DMS79 (cell line): ENCODE measurements at regions not wholly inside any gene's neighbourhood (a gene's known extent, or its start where the extent isn't known, plus 50 kb on each side); places are given as distances from the start of the nearest gene placed in this dataset.

Source experiments
- DNase-seq: peaks from one replicate; lab custom pipeline; 2025; lab: John Stamatoyannopoulos, UW

DNA sequence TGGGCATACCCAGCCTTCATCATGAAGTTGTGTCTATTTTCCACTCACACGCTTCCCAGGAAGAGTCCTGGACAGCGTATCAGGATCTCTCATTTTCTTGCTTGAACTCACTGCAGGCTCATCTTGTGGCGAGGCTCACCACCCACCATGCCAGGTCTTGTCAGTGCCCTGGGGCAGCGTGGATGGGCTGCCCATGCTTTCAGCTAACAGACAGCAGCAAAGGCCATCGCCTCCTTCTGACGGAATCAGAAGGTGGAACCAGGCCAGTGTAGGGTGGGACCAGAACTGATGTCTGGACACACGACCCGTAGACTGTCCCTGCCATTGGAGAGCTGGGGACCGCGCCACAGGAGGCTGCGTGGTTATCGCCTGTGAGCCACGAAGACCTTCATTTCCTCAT is 169.4 kb downstream of the FOXL1 start:
- no peak for DNase-seq

- no peak for DNase-seq
These were observed 170.3 kb downstream of the FOXL1 start for GRCh38 chr16:86748652-86749051.

GRCh38 chr16:86751076-86752030 is 173.0 kb downstream of the FOXL1 start:
- DNase-seq, result no peak

DNA sequence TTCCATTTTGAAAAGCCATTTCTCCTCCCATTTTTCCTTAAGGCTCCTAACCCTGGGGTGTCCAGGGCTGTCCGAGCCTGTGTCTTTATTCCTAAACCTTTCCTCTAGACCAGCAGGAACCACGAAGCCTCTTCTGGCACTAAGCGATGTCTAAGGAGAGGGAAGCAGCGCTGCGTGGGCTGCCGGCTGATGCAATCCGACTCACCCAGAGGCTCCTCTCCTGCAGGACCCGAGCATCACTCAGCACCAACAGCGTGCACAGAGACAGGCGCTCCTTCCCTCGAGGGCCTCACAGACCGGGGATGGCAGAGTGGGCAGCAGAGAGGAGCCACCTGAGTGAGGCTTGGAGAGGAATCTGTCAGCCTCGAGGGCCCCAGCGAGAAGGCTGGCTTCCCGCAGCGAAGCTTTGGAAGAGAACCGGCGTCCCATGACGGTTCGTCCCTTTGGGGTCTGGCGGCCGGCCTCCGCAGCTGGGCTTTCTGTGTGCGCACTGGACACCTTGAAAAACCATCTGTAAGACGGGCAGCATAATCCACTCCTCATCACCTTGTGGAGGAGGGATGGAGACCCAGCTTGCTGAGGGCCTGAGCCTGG is 174.3 kb downstream of the FOXL1 start:
- DNase-seq, result no peak

GRCh38 chr16:86753399-86753798 is 175.1 kb downstream of the FOXL1 start:
- DNase-seq, result no peak

- DNase-seq, result no peak
These were observed 177.2 kb downstream of the FOXL1 start for GRCh38 chr16:86755571-86756006.

DNA sequence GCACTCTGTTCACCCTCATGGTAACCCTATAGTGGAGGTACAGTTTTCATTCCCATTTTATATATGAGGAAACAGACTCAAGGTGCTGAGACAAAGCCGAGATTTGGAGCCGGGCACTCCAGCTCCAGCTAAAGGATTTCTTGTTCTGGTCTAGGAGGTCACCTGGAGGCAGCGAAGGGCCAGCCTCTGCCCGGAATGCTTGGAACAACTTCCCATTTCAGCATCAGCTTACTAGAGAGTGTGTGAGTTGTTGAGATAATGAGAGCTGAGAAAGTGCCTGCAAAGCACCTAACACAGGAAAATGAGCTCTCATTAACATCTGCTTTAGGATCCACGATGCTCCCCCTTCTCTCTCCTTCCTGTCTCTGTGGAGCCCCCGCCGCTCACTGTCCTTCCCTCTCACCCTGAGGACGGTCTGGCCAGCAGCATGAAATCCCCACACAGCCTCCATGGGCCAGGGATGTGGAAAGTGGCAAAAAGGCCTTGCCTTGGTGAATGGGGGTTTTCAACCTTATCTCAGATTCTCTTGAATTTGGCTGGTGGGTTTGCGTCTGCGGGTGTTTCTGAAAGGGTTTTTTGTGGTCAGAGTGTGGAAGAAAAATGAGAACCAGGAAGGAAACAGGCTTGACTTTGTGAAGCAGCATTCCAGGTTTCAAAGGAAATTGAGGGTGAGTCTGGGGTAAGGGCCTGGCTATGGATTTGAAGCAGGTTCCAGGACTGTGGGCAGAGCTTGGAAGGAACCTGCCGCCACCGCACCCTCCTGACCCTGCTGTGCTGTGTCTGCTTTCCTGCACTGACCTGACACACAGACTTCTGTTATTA is 178.7 kb downstream of the FOXL1 start:
- DNase-seq, result no peak

DNA sequence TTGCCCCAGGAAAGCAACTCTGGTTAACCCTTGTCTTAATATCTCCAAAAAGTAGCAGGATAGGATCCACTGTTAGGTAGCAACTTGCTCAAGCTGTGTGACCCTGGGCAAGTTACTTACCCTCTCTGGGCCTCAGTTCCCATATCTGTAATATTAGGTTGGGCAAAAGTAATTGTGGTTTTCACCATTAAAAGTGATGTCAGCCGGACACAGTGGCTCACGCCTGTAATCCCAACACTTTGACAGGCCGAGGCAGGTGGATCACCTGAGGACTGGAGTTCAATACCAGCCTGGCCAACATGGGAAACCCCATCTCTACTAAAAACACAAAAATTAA is 179.3 kb downstream of the FOXL1 start:
- no peak for DNase-seq

DNA sequence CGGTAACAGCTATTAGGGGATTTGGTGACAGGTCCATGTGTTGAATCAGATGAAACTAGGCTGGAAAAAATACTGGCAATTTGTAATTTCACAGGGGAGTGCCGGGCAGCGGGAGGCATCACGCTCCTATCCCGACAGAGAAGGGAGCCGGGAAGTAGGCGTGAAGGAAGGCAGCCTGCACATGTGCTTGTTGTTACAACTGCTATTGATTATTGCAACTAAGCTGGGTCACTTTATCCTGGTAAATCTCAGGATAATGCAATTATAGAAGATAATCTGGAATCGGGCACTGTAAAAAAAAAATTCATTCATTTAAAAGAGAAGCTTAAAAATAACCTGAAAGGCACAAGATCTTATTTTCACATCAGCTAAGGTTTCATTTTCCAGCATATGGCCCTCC is 180.6 kb downstream of the FOXL1 start:
- DNase-seq, result no peak

GRCh38 chr16:86761111-86762031 is 183.0 kb downstream of the FOXL1 start:
- DNase-seq, result no peak

GRCh38 chr16:86762095-86762494 is 183.7 kb downstream of the FOXL1 start:
- DNase-seq, result no peak

GRCh38 chr16:86763819-86764218 is 185.5 kb downstream of the FOXL1 start:
- DNase-seq, result no peak

DNA sequence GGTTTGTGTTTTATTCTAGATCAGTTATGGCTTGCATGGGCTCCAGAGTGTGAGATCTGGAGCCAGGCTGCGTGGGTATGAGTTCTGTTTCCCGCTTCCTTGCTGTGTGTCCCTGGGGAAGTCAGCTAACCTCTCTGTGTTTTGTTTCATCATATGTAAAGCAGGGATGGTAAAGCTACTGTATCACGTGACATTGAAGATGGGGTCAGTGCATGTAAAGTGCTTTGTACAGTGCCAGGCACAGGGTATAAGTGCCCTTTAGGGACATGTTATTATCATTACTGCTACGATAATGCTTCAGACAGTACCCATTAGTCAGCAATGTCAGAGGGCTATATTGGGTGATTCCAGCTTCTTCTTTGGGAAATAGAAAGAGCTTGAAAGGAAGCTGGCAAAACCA is 186.2 kb downstream of the FOXL1 start:
- DNase-seq, result no peak

- no peak for DNase-seq
These were observed 187.2 kb downstream of the FOXL1 start for GRCh38 chr16:86765389-86766026.

DNA sequence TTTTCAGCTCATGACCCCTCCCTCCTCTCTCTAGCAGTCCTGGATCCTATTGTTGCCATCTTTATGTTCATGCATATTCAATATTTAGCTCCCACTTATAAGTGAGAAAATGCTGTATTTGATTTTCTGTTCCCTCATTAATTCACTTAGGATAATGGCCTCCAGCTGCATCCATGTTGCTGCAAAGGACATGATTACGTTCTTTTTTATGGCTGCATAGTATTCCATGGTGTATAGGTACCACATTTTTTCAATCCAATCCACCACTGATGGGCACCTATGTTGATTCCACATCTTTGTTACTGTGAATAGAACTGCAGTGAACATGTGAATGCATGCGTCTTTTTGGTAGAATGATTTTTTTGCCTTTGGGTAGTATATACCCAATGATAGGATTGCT is 188.4 kb downstream of the FOXL1 start:
- DNase-seq, result no peak

DNA sequence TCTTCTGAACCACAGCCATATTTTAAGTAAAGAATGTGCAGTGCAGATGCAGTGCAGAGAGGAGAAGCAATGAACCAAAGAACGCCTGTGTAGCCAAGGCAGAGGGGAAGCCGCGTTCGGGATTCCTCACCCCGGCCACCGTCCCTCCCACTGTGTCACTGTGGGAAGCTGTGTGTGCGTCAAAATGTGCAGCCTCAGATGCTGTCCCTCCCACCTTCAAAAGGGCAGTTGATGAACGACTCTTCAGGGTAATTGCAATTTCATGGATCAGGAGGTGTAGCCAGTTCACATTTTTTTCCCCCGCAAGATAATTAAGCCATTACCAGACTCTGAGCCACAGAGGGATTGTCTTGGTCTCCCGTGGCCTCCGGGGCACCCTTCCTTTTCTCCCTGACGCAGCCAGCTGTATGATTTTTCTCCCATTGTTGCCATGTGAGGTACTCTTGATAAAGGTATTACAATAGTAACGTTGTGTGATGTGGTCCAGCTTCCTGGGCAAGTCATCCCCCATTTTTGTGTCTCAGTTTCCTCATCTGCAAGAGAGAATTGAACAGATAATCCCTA is 190.0 kb downstream of the FOXL1 start:
- DNase-seq, result no peak

DNA sequence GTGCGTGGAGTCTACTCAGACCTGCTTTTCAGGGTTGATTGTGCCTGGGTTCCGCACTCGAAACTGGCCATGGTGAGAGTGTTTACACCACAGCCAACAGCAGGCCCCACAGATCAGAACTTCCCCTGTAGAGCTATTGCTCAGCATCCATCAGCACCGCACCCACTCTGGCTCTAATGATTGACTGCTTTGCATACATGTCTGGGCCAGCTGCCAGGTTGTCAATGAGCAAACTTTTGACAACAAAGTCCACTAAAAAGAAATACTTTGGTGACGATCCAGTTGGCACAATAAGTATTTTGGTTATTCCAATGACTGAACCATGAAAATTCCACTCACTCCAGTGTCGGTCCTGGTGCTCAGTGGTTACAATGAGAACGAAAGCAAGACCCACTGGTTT is 190.7 kb downstream of the FOXL1 start:
- no peak for DNase-seq

DNA sequence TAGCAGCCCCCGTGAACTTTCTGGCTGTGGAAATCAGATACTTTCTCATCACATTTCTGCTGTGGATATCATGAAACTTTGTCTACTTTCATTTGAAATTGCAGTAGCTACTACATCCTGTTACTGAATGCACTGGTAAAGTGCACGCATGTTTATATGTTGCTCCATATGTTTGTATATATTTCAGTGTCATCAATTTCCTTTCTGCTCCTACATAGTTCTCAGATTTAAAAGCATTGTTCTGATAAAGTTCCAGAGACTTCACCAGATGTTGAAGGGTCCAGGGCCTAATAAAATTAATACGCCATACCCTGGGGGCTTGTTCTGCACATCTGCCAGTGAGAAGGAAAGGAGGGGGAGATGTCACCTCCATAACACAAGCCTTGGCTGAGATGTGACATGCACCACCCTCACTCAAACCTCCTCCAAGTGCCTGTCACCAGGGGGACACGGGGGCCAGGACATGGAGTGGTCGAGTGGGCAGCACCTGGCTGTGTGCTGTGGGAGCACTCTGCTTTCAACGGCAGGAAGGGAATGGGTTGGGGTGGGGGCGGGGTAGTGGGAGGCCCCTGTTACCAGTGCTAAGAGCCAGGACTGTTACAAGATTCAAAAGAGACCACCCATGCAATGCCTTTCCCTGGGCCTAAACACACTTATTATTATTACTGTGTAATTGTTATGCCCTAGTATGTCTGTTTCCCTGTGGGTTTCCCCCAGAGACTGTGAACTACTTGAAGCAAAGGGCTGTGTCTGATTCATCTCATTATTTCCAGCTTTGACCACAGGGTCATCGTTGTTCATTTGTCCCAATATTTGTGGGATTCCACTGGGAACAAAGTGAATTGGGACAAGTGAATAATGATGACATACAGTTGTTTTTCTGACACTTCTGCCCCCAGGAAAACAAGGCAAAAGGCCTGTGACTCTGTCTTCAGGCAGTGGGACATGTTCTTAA is 193.4 kb downstream of the FOXL1 start:
- DNase-seq, result no peak

DNA sequence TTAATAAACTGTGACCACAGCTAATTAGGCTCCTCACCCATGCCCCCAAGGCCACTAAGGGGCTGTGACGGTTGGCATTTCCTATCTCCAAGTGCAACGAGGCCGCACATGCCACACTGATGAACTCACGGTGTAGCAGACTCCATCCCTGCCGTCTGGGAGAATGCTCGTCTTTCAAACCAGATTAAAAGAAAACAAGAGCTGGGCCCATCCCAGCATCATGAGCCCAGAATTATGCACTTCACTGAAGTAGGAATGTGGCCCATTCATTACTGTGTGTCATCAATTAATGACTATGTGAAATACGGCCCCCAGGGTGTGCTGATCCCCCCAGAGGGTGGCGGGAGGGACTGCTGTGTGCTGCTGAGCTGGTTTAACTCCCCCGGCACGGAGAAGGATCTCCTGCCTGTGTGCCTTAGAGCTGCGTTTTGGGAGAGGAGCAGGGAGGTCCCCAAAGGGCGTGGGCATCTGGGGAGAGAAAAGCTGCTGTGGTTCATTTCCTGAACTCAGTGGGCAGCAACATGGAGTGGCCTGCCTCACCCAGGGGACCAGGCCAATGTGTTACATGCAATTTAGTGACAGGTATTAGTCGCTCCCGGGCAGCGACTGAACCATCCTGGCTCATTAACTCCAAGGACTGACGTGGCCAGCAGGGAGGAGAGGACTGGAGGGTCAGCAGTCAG is 194.5 kb downstream of the FOXL1 start:
- no peak for DNase-seq
